Tibial artery (tissue), 4 donors: ENCODE measurements at regions not wholly inside any gene's neighbourhood (a gene's known extent, or its start where the extent isn't known, plus 50 kb on each side); places are given as distances from the start of the nearest gene placed in this dataset.

Experiments used
- DNase-seq, 2 donors: peaks; one replicate each; pipeline ENCODE4 v3.0.0-alpha.2; 2019
- H3K27ac ChIP-seq, 2 donors: fragments of 200-600 bp; sonication (generic) in 1 of 2; 1 replicate in 1 of 2; 2 replicates in 1 of 2; pipeline ENCODE4 v1.5.1; 2018 to 2019; ENCODE audit warnings: mild to moderate bottlenecking in 1 of 2
- H3K27me3 ChIP-seq, 2 donors: fragments of 200-600 bp; sonication (generic) in 1 of 2; one replicate each; pipeline versions ENCODE4 v1.5.1 to v1.6.0; 2016 to 2019
- H3K36me3 ChIP-seq, 3 donors: fragments of 200-600 bp; sonication (generic) in 2 of 3; one replicate each; pipeline ENCODE4 v1.5.1; 2016 to 2019; ENCODE audit warnings: mild to moderate bottlenecking in 2 of 3
- H3K4me1 ChIP-seq, 4 donors: fragments of 200-600 bp; sonication (generic) in 2 of 4; 1 replicate in 3 of 4; 2 replicates in 1 of 4; pipeline ENCODE4 v1.5.1; 2016 to 2019
- H3K4me3 ChIP-seq, 2 donors: fragments of 200-600 bp; sonication (generic) in 1 of 2; 1 replicate in 1 of 2; 2 replicates in 1 of 2; pipeline ENCODE4 v1.5.1; 2018 to 2019; ENCODE audit warnings: mild to moderate bottlenecking in 2 of 2
- H3K9me3 ChIP-seq, 3 donors: fragments of 200-600 bp; sonication (generic) in 1 of 3; one replicate each; pipeline ENCODE4 v1.5.1; 2016 to 2019
- intact Hi-C: fragments of 100-400 bp; cut with DNase I; formaldehyde crosslinking; loops from one replicate; pipeline ENCODE4 v1.15.0; 2023; ENCODE audit warnings: low total_unique reads
- TF ChIP-seq, protein P1 (sequence below), 2 experiments: fragments of 200-600 bp in 1 of 2; fragments of 450-650 bp in 1 of 2; IDR thresholded peaks; one replicate each; pipeline ENCODE4 v1.5.1; 2017 to 2019; ENCODE audit warnings: antibody characterized with exemption in 2 of 2, mild to moderate bottlenecking in 1 of 2, moderate library complexity in 1 of 2

- Histone ChIP-seq H3K9me3 (no peaks in the 10 kb centered on the region), H3K4me1 (no peaks in the 10 kb centered on the region), H3K27me3 (peaks cover 0 to 11% of the 10 kb centered on the region in 2 donors), H3K4me3 (no peak overlapping the region), H3K27ac (no peak overlapping the region), H3K36me3 (no peaks in the 10 kb centered on the region)
- intact Hi-C loops: no loop called here
- TF ChIP-seq, protein P1, sequence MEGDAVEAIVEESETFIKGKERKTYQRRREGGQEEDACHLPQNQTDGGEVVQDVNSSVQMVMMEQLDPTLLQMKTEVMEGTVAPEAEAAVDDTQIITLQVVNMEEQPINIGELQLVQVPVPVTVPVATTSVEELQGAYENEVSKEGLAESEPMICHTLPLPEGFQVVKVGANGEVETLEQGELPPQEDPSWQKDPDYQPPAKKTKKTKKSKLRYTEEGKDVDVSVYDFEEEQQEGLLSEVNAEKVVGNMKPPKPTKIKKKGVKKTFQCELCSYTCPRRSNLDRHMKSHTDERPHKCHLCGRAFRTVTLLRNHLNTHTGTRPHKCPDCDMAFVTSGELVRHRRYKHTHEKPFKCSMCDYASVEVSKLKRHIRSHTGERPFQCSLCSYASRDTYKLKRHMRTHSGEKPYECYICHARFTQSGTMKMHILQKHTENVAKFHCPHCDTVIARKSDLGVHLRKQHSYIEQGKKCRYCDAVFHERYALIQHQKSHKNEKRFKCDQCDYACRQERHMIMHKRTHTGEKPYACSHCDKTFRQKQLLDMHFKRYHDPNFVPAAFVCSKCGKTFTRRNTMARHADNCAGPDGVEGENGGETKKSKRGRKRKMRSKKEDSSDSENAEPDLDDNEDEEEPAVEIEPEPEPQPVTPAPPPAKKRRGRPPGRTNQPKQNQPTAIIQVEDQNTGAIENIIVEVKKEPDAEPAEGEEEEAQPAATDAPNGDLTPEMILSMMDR (IDR thresholded peaks at IDR 0.05): peak in 1 of 2 experiments; percentile 5
- DNase-seq: no peak
Observed at GRCh38 chr17:34146440-34147043, 108.5 kb upstream of the CCL2 start.

DNA sequence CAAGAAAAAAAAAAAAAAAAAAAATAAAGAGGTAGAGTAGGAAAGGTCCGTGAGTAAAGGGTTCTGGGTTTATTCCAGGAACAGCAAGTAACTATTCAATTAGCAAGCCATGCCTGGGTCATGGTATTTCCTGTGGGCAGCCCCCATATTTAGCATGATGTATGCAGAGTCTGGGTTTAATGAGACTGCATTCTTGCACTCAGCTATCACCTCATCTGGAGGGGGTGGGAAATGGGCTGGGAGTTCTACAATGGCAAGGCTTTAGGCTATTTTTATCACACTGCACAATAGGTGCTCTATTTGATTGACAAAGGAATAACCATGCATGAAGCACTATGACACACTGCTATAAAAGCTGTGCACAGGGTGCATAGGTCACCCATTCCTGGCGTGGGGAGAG lies 104.0 kb upstream of the CCL2 start:
- DNase-seq: no peak
- Histone ChIP-seq H3K27me3 (peaks cover 0 to 28% of the 10 kb centered on the region in 2 donors), H3K27ac (no peak overlapping the region), H3K4me3 (no peak overlapping the region), H3K9me3 (no peaks in the 10 kb centered on the region), H3K4me1 (no peaks in the 10 kb centered on the region), H3K36me3 (no peaks in the 10 kb centered on the region)
- TF ChIP-seq, protein P1 (IDR thresholded peaks at IDR 0.05): no peak
- intact Hi-C loops: no loop called here

DNA sequence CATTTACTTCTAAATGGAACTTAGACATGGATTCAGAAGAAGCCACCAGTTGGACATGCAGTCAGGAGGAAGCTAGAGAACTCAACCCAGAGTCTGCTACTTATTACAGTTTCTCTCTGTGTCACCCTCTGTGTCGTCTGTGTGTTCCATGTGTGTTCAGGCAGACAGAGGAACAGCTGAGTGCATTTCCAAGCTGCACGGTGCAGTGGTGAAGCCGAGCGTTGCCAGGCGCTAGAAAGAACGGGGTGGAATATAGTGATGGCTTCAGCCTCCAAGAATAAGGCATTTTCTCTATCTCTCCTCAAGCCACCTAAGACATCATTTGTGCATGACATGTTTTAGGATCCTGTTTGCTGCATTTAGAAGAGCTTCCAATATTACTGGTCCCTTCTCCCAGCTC lies 101.1 kb upstream of the CCL2 start:
- TF ChIP-seq, protein P1 (IDR thresholded peaks at IDR 0.05): no peak
- Histone ChIP-seq H3K9me3 (no peaks in the 10 kb centered on the region), H3K4me1 (peaks cover 0 to 13% (median 7%) of the 10 kb centered on the region in 4 donors), H3K27ac (no peak overlapping the region), H3K27me3 (peaks cover 0 to 46% of the 10 kb centered on the region in 2 donors), H3K36me3 (no peaks in the 10 kb centered on the region), H3K4me3 (no peak overlapping the region)
- intact Hi-C loops: no loop called here
- DNase-seq: no peak

- intact Hi-C loops: no loop called here
- TF ChIP-seq, protein P1 (IDR thresholded peaks at IDR 0.05): no peak
- Histone ChIP-seq H3K4me1 (peaks cover 0 to 13% (median 7%) of the 10 kb centered on the region in 4 donors), H3K4me3 (no peak overlapping the region), H3K27ac (no peak overlapping the region), H3K27me3 (peaks cover 0 to 50% of the 10 kb centered on the region in 2 donors), H3K9me3 (no peaks in the 10 kb centered on the region), H3K36me3 (no peaks in the 10 kb centered on the region)
- DNase-seq: no peak
Observed at GRCh38 chr17:34154961-34155730, 99.9 kb upstream of the CCL2 start.

DNA sequence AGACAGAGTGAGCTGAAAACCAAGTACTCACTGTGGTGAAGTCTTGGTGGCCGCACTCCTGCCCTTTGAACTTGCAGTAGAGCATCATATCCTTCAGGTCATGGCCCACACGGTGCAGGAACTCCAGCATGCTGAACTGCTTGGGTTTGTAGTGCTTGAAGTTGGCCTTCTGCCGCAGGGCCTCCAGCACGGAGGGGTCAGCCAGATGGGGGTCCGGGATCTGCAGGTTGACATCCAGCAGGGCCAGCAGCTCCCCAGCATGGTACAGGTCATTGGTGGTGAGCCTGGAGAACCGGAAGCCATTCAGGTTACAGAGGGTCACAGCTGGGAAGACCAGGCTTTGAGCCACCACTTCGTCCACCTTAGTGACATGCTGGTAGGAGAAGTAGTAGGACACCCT lies 99.1 kb upstream of the CCL2 start:
- DNase-seq: no peak
- H3K36me3 ChIP-seq: no peaks in the 10 kb centered on the region
- H3K4me1 ChIP-seq: peaks cover 0 to 13% (median 7%) of the 10 kb centered on the region in 4 donors
- TF ChIP-seq, protein P1 (IDR thresholded peaks at IDR 0.05): no peak
- H3K27me3 ChIP-seq: peaks cover 0 to 53% of the 10 kb centered on the region in 2 donors
- no peak overlapping the region for H3K4me3 ChIP-seq
- intact Hi-C loops: no loop called here
- no peak overlapping the region for H3K27ac ChIP-seq
- H3K9me3 ChIP-seq: no peaks in the 10 kb centered on the region
